Osteoblast (primary cell): ENCODE measurements at regions not wholly inside any gene's neighbourhood (a gene's known extent, or its start where the extent isn't known, plus 50 kb on each side); places are given as distances from the start of the nearest gene placed in this dataset.

Source experiments
- DNase-seq: peaks from one replicate; pipeline ENCODE4 v3.0.0; 2011; ENCODE audit warnings: low spot score, mixed read lengths; ENCODE audit not compliant: insufficient read length; ENCODE audit errors: missing footprints
- H2AFZ ChIP-seq: 2 replicates; pipeline ENCODE4 v1.6.0; 2011; ENCODE audit warnings: mild to moderate bottlenecking, low read length
- H3K27ac ChIP-seq: 2 replicates; pipeline ENCODE4 v1.5.1; 2011; ENCODE audit warnings: mild to moderate bottlenecking, low read depth, low read length, moderate library complexity
- H3K27me3 ChIP-seq: 2 replicates; pipeline ENCODE4 v1.6.0; 2012; ENCODE audit warnings: mild to moderate bottlenecking, control low read depth, inconsistent platforms, low read length, moderate library complexity; ENCODE audit not compliant: insufficient read depth
- H3K36me3 ChIP-seq: 2 replicates; pipeline ENCODE4 v1.5.1; 2011; ENCODE audit warnings: mild to moderate bottlenecking, low read length, control low read depth, moderate library complexity; ENCODE audit not compliant: insufficient read depth
- H3K4me1 ChIP-seq: 2 replicates; pipeline ENCODE4 v1.5.1; 2011; ENCODE audit warnings: mild to moderate bottlenecking, low read length, control low read depth, moderate library complexity; ENCODE audit not compliant: insufficient read depth
- H3K4me2 ChIP-seq: 2 replicates; pipeline ENCODE4 v1.6.0; 2011; ENCODE audit warnings: mild to moderate bottlenecking, low read length; ENCODE audit not compliant: insufficient read depth
- H3K4me3 ChIP-seq: fragments of 200-600 bp; sonication (generic); 3 replicates; pipeline ENCODE4 v1.5.1; 2012; ENCODE audit warnings: mild to moderate bottlenecking, low read length, inconsistent platforms; ENCODE audit not compliant: insufficient read depth
- H3K79me2 ChIP-seq: 2 replicates; pipeline ENCODE4 v1.6.0; 2012; ENCODE audit warnings: mild to moderate bottlenecking, low read length, control low read depth, inconsistent platforms; ENCODE audit not compliant: insufficient read depth
- H3K9me3 ChIP-seq: 2 replicates; pipeline ENCODE4 v1.5.1; 2011; ENCODE audit warnings: low read depth, low read length, control low read depth
- H4K20me1 ChIP-seq: 2 replicates; pipeline ENCODE4 v1.6.0; 2012; ENCODE audit warnings: mild to moderate bottlenecking, low read length, control low read depth; ENCODE audit not compliant: insufficient read depth
- TF ChIP-seq, protein P1 (sequence below): IDR thresholded peaks from 2 replicates; pipeline ENCODE4 v1.5.1; 2011; ENCODE audit warnings: mild to moderate bottlenecking, low read depth, low read length, moderate library complexity; ENCODE audit errors: extremely low read depth

- Histone ChIP-seq H4K20me1 (no peaks in the 10 kb centered on the region), H3K4me2 (no peak overlapping the region), H3K9me3 (no peaks in the 10 kb centered on the region), H3K79me2 (no peaks in the 10 kb centered on the region), H3K36me3 (no peaks in the 10 kb centered on the region), H2AFZ (no peak overlapping the region), H3K4me3 (no peak overlapping the region), H3K27me3 (no peaks in the 10 kb centered on the region), H3K27ac (no peak overlapping the region), H3K4me1 (no peaks in the 10 kb centered on the region)
- DNase-seq: no peak
- TF ChIP-seq, protein P1, sequence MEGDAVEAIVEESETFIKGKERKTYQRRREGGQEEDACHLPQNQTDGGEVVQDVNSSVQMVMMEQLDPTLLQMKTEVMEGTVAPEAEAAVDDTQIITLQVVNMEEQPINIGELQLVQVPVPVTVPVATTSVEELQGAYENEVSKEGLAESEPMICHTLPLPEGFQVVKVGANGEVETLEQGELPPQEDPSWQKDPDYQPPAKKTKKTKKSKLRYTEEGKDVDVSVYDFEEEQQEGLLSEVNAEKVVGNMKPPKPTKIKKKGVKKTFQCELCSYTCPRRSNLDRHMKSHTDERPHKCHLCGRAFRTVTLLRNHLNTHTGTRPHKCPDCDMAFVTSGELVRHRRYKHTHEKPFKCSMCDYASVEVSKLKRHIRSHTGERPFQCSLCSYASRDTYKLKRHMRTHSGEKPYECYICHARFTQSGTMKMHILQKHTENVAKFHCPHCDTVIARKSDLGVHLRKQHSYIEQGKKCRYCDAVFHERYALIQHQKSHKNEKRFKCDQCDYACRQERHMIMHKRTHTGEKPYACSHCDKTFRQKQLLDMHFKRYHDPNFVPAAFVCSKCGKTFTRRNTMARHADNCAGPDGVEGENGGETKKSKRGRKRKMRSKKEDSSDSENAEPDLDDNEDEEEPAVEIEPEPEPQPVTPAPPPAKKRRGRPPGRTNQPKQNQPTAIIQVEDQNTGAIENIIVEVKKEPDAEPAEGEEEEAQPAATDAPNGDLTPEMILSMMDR: no peak
Observed at GRCh38 chr10:128929131-128929530, 537.9 kb upstream of the MGMT start.

DNA sequence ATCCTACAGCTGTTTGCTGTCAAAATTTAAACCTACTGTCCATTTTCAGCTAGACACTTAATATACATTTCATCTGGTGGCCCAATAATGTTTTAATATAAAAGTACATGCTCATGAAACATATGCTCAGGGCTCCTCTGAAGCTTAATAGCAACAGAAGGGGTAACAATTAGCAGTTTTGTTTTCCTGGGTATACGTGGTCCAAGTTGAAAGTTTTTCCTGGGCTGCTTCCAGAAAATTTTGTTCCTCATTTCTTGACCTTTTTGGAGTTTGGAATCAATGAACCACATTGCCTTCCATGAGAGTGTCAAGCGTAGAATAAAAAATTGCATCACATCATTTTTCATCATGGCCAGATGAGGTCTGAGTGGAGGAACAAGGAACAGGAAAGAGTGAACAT is 537.3 kb upstream of the MGMT start:
- DNase-seq: no peak
- Histone ChIP-seq H4K20me1 (no peaks in the 10 kb centered on the region), H3K4me2 (no peak overlapping the region), H2AFZ (no peak overlapping the region), H3K9me3 (no peaks in the 10 kb centered on the region), H3K36me3 (no peaks in the 10 kb centered on the region), H3K27me3 (no peaks in the 10 kb centered on the region), H3K27ac (no peak overlapping the region), H3K4me1 (no peaks in the 10 kb centered on the region), H3K4me3 (no peak overlapping the region), H3K79me2 (no peaks in the 10 kb centered on the region)
- TF ChIP-seq, protein P1: no peak

DNA sequence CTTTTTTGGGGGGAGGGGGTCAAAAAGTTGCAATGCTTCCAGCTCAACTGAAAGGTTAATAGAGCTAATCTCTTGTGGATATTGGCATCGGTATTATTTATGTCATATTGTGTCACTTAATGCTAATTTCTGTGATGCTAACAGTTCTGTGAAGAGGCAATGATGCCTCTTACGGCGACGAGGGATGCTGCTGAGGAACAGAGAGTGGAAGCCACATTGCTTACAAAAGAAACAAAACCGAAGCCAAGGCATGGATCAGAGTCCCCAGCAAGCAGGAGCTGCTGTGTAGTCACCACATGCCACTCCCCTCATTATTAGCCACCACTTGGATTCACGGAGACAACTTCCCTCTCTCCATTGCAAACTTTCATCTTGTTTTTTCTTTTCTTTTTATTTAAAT is 536.5 kb upstream of the MGMT start:
- Histone ChIP-seq H3K9me3 (no peaks in the 10 kb centered on the region), H4K20me1 (no peaks in the 10 kb centered on the region), H3K4me2 (no peak overlapping the region), H2AFZ (no peak overlapping the region), H3K36me3 (no peaks in the 10 kb centered on the region), H3K27ac (no peak overlapping the region), H3K27me3 (no peaks in the 10 kb centered on the region), H3K79me2 (no peaks in the 10 kb centered on the region), H3K4me3 (no peak overlapping the region), H3K4me1 (no peaks in the 10 kb centered on the region)
- TF ChIP-seq, protein P1: no peak
- DNase-seq: no peak

DNA sequence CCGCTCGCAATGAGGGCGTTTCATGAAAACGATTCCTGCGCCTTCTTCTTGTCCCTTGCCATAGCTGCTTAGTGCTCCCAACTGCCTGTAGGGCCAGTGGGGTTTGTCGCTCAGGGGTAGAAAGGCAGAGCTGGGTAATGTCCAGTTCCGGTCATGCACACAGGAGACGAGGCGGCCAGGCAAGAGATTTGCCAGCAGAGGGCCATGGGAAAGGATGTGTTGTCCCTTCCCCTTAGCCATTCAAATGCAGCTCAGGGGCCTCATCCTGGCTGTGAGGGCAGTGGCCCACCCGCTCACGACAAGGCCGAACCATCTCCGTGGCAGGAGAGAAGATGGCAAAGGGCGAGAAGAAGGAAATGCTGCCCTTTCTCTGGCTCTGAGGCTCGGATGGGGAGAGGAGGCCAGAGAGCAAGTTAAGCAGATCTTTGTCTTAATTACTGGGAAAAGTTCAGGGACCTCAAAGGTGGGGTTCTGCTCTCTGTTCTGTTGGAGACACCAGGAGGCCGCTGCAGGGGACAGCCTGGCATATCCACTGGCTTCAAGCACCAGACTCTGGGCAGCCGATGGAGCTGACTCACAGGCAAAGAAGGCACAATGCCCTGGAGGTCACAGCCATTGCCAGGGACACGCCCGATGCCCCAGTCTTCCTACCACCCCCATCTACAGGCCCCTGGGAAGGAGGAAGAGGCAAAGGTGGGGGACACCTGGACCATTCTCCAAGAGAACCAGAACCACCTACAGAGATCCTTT is 534.8 kb upstream of the MGMT start:
- Histone ChIP-seq H2AFZ (no peak overlapping the region), H3K4me1 (no peaks in the 10 kb centered on the region), H3K4me3 (no peak overlapping the region), H3K4me2 (no peak overlapping the region), H3K79me2 (no peaks in the 10 kb centered on the region), H3K9me3 (no peaks in the 10 kb centered on the region), H3K27me3 (no peaks in the 10 kb centered on the region), H3K27ac (no peak overlapping the region), H3K36me3 (no peaks in the 10 kb centered on the region), H4K20me1 (no peaks in the 10 kb centered on the region)
- TF ChIP-seq, protein P1: no peak
- DNase-seq: no peak
